HEK293 (cell line): ENCODE measurements at regions not wholly inside any gene's neighbourhood (a gene's known extent, or its start where the extent isn't known, plus 50 kb on each side); places are given as distances from the start of the nearest gene placed in this dataset.

Experiments
- BCL11B ChIP-seq: fragments of 450-650 bp; formaldehyde crosslinking; IDR thresholded peaks from 2 replicates; pipeline ENCODE4 v1.5.1; 2016; ENCODE audit warnings: low read depth, missing biosample characterization, missing genetic modification characterization
- ELK4 ChIP-seq: IDR thresholded peaks from 2 replicates; pipeline ENCODE4 v1.6.1; 2011; ENCODE audit warnings: mild to moderate bottlenecking, low read depth, low read length, borderline replicate concordance
- GLIS2 ChIP-seq: fragments of 450-650 bp; formaldehyde crosslinking; IDR thresholded peaks from 2 replicates; pipeline ENCODE4 v1.5.1; 2016; ENCODE audit warnings: missing biosample characterization, missing genetic modification characterization
- HOXC10 ChIP-seq: sonication (generic); formaldehyde crosslinking; IDR thresholded peaks from 2 replicates; pipeline ENCODE4 v1.8.1; 2023; ENCODE audit warnings: mild to moderate bottlenecking, missing genetic modification reagents
- HOXD13 ChIP-seq: sonication (generic); formaldehyde crosslinking; IDR thresholded peaks from 2 replicates; pipeline ENCODE4 v1.8.0; 2022; ENCODE audit warnings: missing genetic modification reagents, borderline replicate concordance
- MZF1 ChIP-seq: fragments of 450-650 bp; formaldehyde crosslinking; IDR thresholded peaks from 2 replicates; pipeline ENCODE4 v1.5.1; 2017; ENCODE audit warnings: missing biosample characterization, missing genetic modification characterization, borderline replicate concordance
- PRDM10 ChIP-seq: fragments of 450-650 bp; formaldehyde crosslinking; IDR thresholded peaks from 2 replicates; pipeline ENCODE4 v1.5.1; 2016; ENCODE audit warnings: missing biosample characterization, missing genetic modification characterization
- REST ChIP-seq: fragments of 450-650 bp; formaldehyde crosslinking; IDR thresholded peaks from 2 replicates; pipeline ENCODE4 v1.5.1; 2016; ENCODE audit warnings: missing biosample characterization, missing genetic modification characterization
- WT1 ChIP-seq: fragments of 450-650 bp; formaldehyde crosslinking; IDR thresholded peaks from 2 replicates; pipeline ENCODE4 v1.5.1; 2016; ENCODE audit warnings: missing biosample characterization, missing genetic modification characterization
- ZBTB7A ChIP-seq: fragments of 450-650 bp; formaldehyde crosslinking; IDR thresholded peaks from 2 replicates; pipeline ENCODE4 v1.5.1; 2016; ENCODE audit warnings: low read depth, missing biosample characterization, missing genetic modification characterization
- ZFHX2 ChIP-seq: fragments of 450-650 bp; formaldehyde crosslinking; conservative IDR thresholded peaks from 2 replicates; pipeline ENCODE4 v1.5.1; 2016; ENCODE audit warnings: missing biosample characterization, missing genetic modification characterization
- ZNF121 ChIP-seq: fragments of 450-650 bp; formaldehyde crosslinking; IDR thresholded peaks from 2 replicates; pipeline ENCODE4 v1.5.1; 2016; ENCODE audit warnings: missing biosample characterization, missing genetic modification characterization
- ZNF155 ChIP-seq: fragments of 450-650 bp; formaldehyde crosslinking; IDR thresholded peaks from 2 replicates; pipeline ENCODE4 v1.5.1; 2016; ENCODE audit warnings: missing biosample characterization, missing genetic modification characterization
- ZNF202 ChIP-seq: fragments of 450-650 bp; formaldehyde crosslinking; IDR thresholded peaks from 2 replicates; pipeline ENCODE4 v1.5.1; 2016; ENCODE audit warnings: missing biosample characterization, missing genetic modification characterization, borderline replicate concordance
- ZNF211 ChIP-seq: fragments of 450-650 bp; formaldehyde crosslinking; IDR thresholded peaks from 2 replicates; pipeline ENCODE4 v1.5.1; 2016; ENCODE audit warnings: low read depth, missing biosample characterization, missing genetic modification characterization
- ZNF221 ChIP-seq: fragments of 450-650 bp; formaldehyde crosslinking; IDR thresholded peaks from 2 replicates; pipeline ENCODE4 v1.5.1; 2017; ENCODE audit warnings: missing biosample characterization, missing genetic modification characterization, borderline replicate concordance
- ZNF223 ChIP-seq: fragments of 450-650 bp; formaldehyde crosslinking; IDR thresholded peaks from 2 replicates; pipeline ENCODE4 v1.5.1; 2016; ENCODE audit warnings: missing biosample characterization, missing genetic modification characterization
- ZNF23 ChIP-seq: fragments of 450-650 bp; formaldehyde crosslinking; IDR thresholded peaks from 2 replicates; pipeline ENCODE4 v1.5.1; 2016; ENCODE audit warnings: missing biosample characterization, missing genetic modification characterization, borderline replicate concordance
- ZNF280C ChIP-seq: fragments of 450-650 bp; formaldehyde crosslinking; IDR thresholded peaks from 2 replicates; pipeline ENCODE4 v1.5.1; 2016; ENCODE audit warnings: missing biosample characterization, missing genetic modification characterization
- ZNF324 ChIP-seq: fragments of 450-650 bp; formaldehyde crosslinking; IDR thresholded peaks from 2 replicates; pipeline ENCODE4 v1.5.1; 2016; ENCODE audit warnings: missing biosample characterization, missing genetic modification characterization
- ZNF366 ChIP-seq: fragments of 450-650 bp; formaldehyde crosslinking; conservative IDR thresholded peaks from 2 replicates; pipeline ENCODE4 v1.5.1; 2016; ENCODE audit warnings: missing biosample characterization, missing genetic modification characterization
- ZNF394 ChIP-seq: fragments of 450-650 bp; formaldehyde crosslinking; IDR thresholded peaks from 2 replicates; pipeline ENCODE4 v1.5.1; 2016; ENCODE audit warnings: missing biosample characterization, missing genetic modification characterization, mild to moderate bottlenecking, moderate library complexity, borderline replicate concordance
- ZNF416 ChIP-seq: fragments of 450-650 bp; formaldehyde crosslinking; IDR thresholded peaks from 2 replicates; pipeline ENCODE4 v1.5.1; 2016; ENCODE audit warnings: missing biosample characterization, missing genetic modification characterization
- ZNF423 ChIP-seq: fragments of 450-650 bp; formaldehyde crosslinking; IDR thresholded peaks from 2 replicates; pipeline ENCODE4 v1.5.1; 2016; ENCODE audit warnings: missing biosample characterization, missing genetic modification characterization
- ZNF426 ChIP-seq: fragments of 450-650 bp; formaldehyde crosslinking; IDR thresholded peaks from 2 replicates; pipeline ENCODE4 v1.5.1; 2017; ENCODE audit warnings: missing biosample characterization, missing genetic modification characterization, mild to moderate bottlenecking, inconsistent platforms, moderate library complexity
- ZNF544 ChIP-seq: fragments of 450-650 bp; formaldehyde crosslinking; IDR thresholded peaks from 2 replicates; pipeline ENCODE4 v1.5.0; 2017; ENCODE audit warnings: missing biosample characterization, missing genetic modification characterization
- ZNF555 ChIP-seq: fragments of 450-650 bp; formaldehyde crosslinking; conservative IDR thresholded peaks from 2 replicates; pipeline ENCODE4 v1.5.1; 2017; ENCODE audit warnings: missing biosample characterization, mild to moderate bottlenecking, missing genetic modification characterization, inconsistent platforms
- ZNF610 ChIP-seq: fragments of 450-650 bp; formaldehyde crosslinking; IDR thresholded peaks from 2 replicates; pipeline ENCODE4 v1.5.1; 2016; ENCODE audit warnings: missing biosample characterization, missing genetic modification characterization, borderline replicate concordance
- ZNF623 ChIP-seq: fragments of 450-650 bp; formaldehyde crosslinking; IDR thresholded peaks from 2 replicates; pipeline ENCODE4 v1.5.1; 2016; ENCODE audit warnings: missing biosample characterization, missing genetic modification characterization
- ZNF654 ChIP-seq: fragments of 450-650 bp; formaldehyde crosslinking; IDR thresholded peaks from 2 replicates; pipeline ENCODE4 v1.5.1; 2016; ENCODE audit warnings: low read depth, missing biosample characterization, missing genetic modification characterization
- ZNF76 ChIP-seq: fragments of 450-650 bp; formaldehyde crosslinking; IDR thresholded peaks from 2 replicates; pipeline ENCODE4; 2016; ENCODE audit warnings: low read depth, missing biosample characterization, missing genetic modification characterization, borderline replicate concordance
- ZNF776 ChIP-seq: fragments of 450-650 bp; formaldehyde crosslinking; IDR thresholded peaks from 2 replicates; pipeline ENCODE4 v1.5.0; 2017; ENCODE audit warnings: missing biosample characterization, missing genetic modification characterization, borderline replicate concordance

GRCh38 chr10:55943403-55943802, 417.7 kb downstream of the ZWINT start (continued):
- no peak for TF ChIP-seq ELK4
- 0 out of 2 replicates have a peak, but pooled peaks have one; percentile 32 for TF ChIP-seq ZNF202 (tag by site-specific recombination)
- no peak for TF ChIP-seq ZNF423 (tag by site-specific recombination)
- TF ChIP-seq ZNF610, result no peak
- TF ChIP-seq WT1 (tag by site-specific recombination), result no peak
- no peak for TF ChIP-seq ZBTB7A (tag by site-specific recombination)
- peak; percentile 23; the same call in 1 of the 2 replicates for TF ChIP-seq ZNF654 (tag by site-specific recombination)
- TF ChIP-seq ZNF623 (tag by site-specific recombination), result peak; percentile 52
- TF ChIP-seq HOXC10 (CRISPR knock-in tag), result no peak
- no peak for TF ChIP-seq ZNF221 (tag by site-specific recombination)
- no peak for TF ChIP-seq ZNF416 (tag by site-specific recombination)
- TF ChIP-seq ZNF223 (tag by site-specific recombination), result no peak
- no peak for TF ChIP-seq ZNF211 (tag by site-specific recombination)
- no peak for TF ChIP-seq ZNF280C
- TF ChIP-seq ZNF366 (tag by site-specific recombination), result no peak
- TF ChIP-seq ZFHX2, result no peak
- no peak for TF ChIP-seq ZNF544 (tag by site-specific recombination)
- no peak for TF ChIP-seq MZF1
- TF ChIP-seq HOXD13 (CRISPR knock-in tag), result no peak
- peak; percentile 79 for TF ChIP-seq ZNF426 (tag by site-specific recombination)
- TF ChIP-seq ZNF121 (tag by site-specific recombination), result no peak
- no peak for TF ChIP-seq BCL11B (tag by site-specific recombination)
- peak; percentile 79 for TF ChIP-seq ZNF555 (tag by site-specific recombination)
- TF ChIP-seq ZNF776 (tag by site-specific recombination), result no peak
- 0 out of 2 replicates have a peak, but pooled peaks have one; percentile 25 for TF ChIP-seq REST (tag by site-specific recombination)
- no peak for TF ChIP-seq ZNF76
- no peak for TF ChIP-seq PRDM10
- TF ChIP-seq GLIS2, result no peak
- no peak for TF ChIP-seq ZNF23
- no peak for TF ChIP-seq ZNF324 (tag by site-specific recombination)
- TF ChIP-seq ZNF394 (tag by site-specific recombination), result peak; percentile 82; the same call in 1 of the 2 replicates
- TF ChIP-seq ZNF155 (tag by site-specific recombination), result no peak
